Uterus (tissue), 2 donors: ENCODE measurements at regions not wholly inside any gene's neighbourhood (a gene's known extent, or its start where the extent isn't known, plus 50 kb on each side); places are given as distances from the start of the nearest gene placed in this dataset.

Experiments used
- POLR2A ChIP-seq, 2 donors: fragments of 450-650 bp; IDR thresholded peaks; one replicate each; pipeline ENCODE4 v1.6.1; 2016; ENCODE audit warnings: antibody characterized with exemption in 2 of 2, mild to moderate bottlenecking in 1 of 2, moderate library complexity in 1 of 2
- TF ChIP-seq, protein P1 (sequence below), 4 experiments: fragments of 200-600 bp in 2 of 4; fragments of 450-650 bp in 2 of 4; sonication (generic) in 2 of 4; IDR thresholded peaks; one replicate each; pipeline ENCODE4 v1.5.1; 2016 to 2019; ENCODE audit warnings: antibody characterized with exemption in 4 of 4, mild to moderate bottlenecking in 2 of 4, moderate library complexity in 1 of 4

DNA sequence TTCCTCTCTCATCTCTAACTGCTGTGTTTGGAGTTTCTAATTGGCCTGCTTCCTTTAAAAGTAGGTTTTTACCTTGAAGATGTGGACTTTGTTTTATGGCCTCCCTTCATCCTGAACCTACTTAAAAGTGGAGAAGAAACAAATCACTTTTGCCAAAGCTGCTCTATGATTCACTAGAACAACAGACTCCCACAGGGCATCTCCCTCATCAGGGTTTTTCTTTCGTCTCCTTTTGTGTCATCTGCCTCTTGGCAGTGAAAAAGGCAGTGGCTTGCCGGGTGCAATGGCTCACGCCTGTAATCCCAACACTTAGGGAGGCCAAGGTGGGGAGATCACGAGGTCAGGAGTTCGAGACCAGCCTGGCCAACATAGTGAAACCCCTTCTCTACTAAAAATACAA, 186.6 kb upstream of the MTNR1B start:
- no peak for TF ChIP-seq POLR2A (IDR thresholded peaks at IDR 0.05)
- TF ChIP-seq, protein P1, sequence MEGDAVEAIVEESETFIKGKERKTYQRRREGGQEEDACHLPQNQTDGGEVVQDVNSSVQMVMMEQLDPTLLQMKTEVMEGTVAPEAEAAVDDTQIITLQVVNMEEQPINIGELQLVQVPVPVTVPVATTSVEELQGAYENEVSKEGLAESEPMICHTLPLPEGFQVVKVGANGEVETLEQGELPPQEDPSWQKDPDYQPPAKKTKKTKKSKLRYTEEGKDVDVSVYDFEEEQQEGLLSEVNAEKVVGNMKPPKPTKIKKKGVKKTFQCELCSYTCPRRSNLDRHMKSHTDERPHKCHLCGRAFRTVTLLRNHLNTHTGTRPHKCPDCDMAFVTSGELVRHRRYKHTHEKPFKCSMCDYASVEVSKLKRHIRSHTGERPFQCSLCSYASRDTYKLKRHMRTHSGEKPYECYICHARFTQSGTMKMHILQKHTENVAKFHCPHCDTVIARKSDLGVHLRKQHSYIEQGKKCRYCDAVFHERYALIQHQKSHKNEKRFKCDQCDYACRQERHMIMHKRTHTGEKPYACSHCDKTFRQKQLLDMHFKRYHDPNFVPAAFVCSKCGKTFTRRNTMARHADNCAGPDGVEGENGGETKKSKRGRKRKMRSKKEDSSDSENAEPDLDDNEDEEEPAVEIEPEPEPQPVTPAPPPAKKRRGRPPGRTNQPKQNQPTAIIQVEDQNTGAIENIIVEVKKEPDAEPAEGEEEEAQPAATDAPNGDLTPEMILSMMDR (IDR thresholded peaks at IDR 0.05): no peak
